IPS-15b (cell line): ENCODE measurements at regions not wholly inside any gene's neighbourhood (a gene's known extent, or its start where the extent isn't known, plus 50 kb on each side); places are given as distances from the start of the nearest gene placed in this dataset.

Experiments
- H3K27me3 ChIP-seq: one replicate; pipeline ENCODE4 v1.6.1; 2013; ENCODE audit warnings: low read length; ENCODE audit not compliant: control insufficient read depth, insufficient read depth
- H3K36me3 ChIP-seq: one replicate; pipeline ENCODE4 v1.6.1; 2013; ENCODE audit warnings: low read length; ENCODE audit not compliant: control insufficient read depth, insufficient read depth
- H3K4me1 ChIP-seq: one replicate; pipeline ENCODE4 v1.6.1; 2013; ENCODE audit warnings: mild to moderate bottlenecking, low read length; ENCODE audit not compliant: control insufficient read depth, insufficient read depth
- H3K4me3 ChIP-seq: one replicate; pipeline ENCODE4 v1.5.1; 2013; ENCODE audit warnings: low read depth, low read length
- H3K9ac ChIP-seq: one replicate; pipeline ENCODE4 v1.6.1; 2013; ENCODE audit warnings: low read depth, mild to moderate bottlenecking, low read length
- H3K9me3 ChIP-seq: one replicate; pipeline ENCODE4 v1.6.1; 2013; ENCODE audit warnings: mild to moderate bottlenecking, low read length; ENCODE audit not compliant: control insufficient read depth, insufficient read depth

DNA sequence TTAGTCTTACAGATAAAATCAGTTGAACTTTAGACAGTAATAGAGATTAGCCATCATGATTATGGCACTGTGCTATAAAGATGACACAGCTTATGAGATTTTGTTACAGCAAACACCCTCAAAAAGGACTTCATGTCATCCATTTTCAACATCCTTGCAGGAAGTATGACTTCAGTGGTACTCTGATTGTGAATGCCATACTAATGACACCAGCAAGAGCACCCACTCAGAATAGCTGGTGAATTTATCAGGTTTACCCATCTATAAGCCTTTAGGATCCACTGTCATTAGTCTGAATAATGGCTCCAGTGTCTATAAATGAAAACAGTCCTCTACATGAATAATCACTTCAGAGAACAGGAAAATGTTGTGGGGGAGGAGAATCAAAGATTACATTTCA, 615.2 kb downstream of the RPS29 start:
- no peaks in the 10 kb centered on the region for H3K36me3 ChIP-seq
- no peak overlapping the region for H3K4me3 ChIP-seq
- no peaks in the 10 kb centered on the region for H3K9me3 ChIP-seq
- no peaks in the 10 kb centered on the region for H3K4me1 ChIP-seq
- H3K9ac ChIP-seq: no peak overlapping the region
- no peaks in the 10 kb centered on the region for H3K27me3 ChIP-seq

DNA sequence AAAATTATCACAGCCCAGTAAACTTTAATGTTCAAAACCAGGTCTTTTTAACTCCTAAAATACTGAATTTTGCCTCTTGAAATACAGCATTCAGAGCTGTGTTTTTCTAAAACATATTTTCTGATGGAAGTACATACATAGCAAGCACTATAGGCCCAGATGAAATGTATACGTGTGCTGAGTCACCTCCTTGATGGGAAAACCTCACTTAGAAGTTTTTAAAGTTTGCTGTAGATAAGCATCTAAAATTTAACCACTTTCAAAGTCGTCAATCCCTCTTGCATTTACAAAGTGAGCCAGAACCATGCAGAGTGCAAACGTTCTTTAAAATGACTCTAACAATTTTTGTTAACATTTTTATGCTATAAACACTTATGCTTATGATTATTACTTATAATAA, 618.8 kb downstream of the RPS29 start:
- no peak overlapping the region for H3K4me3 ChIP-seq
- H3K27me3 ChIP-seq: no peaks in the 10 kb centered on the region
- H3K4me1 ChIP-seq: no peaks in the 10 kb centered on the region
- H3K36me3 ChIP-seq: no peaks in the 10 kb centered on the region
- H3K9me3 ChIP-seq: no peaks in the 10 kb centered on the region
- H3K9ac ChIP-seq: no peak overlapping the region

DNA sequence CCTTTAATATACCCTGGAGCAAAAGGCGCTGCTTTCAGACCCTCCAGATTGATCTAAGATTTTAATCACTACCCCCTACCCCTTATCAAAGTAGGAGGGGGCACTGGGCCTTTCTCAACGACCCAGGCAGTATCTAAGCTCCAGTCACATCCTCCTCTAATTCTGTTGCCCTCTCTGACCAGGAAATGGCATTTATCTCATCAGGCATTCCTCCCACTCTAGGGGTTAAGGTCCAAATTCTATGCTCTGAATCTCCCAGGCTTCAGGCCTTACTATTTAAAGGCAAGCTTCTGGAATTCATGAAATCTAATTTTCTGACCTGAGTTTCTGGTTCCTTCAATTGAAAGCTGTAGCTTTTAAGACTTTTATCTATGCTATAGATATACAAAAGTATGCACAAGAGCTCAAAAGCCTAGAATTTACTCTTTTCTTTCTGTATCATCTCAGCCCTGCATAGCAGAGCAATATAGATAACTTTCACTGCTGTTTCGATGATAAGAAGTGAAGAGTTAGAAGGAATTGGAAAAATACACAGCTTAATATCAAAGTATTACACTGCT, 622.9 kb downstream of the RPS29 start:
- no peak overlapping the region for H3K9ac ChIP-seq
- H3K4me3 ChIP-seq: no peak overlapping the region
- no peaks in the 10 kb centered on the region for H3K4me1 ChIP-seq
- no peaks in the 10 kb centered on the region for H3K27me3 ChIP-seq
- H3K9me3 ChIP-seq: no peaks in the 10 kb centered on the region
- H3K36me3 ChIP-seq: no peaks in the 10 kb centered on the region

DNA sequence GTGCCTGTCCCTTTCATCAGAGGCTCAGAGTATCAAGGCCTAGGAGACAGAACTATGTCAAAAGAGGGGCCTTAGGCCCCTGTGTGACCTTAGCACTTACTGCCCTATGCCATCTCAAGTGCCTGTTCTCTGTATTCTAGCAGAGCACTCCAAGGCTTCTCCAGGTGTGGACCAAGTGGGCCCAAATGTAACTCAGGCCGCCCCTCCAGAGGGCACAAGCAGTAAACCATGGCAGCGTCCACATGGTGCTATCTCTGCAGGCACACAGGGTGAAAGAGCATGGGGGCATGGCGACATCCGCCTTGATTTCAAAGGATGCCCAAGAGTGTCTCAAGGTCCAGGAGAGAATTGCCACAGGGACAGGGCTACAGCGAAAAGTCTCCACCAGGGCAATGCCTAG, 628.7 kb downstream of the RPS29 start:
- Histone ChIP-seq H3K27me3 (no peaks in the 10 kb centered on the region), H3K4me3 (no peak overlapping the region), H3K9ac (no peak overlapping the region), H3K36me3 (no peaks in the 10 kb centered on the region), H3K4me1 (no peaks in the 10 kb centered on the region), H3K9me3 (no peaks in the 10 kb centered on the region)

DNA sequence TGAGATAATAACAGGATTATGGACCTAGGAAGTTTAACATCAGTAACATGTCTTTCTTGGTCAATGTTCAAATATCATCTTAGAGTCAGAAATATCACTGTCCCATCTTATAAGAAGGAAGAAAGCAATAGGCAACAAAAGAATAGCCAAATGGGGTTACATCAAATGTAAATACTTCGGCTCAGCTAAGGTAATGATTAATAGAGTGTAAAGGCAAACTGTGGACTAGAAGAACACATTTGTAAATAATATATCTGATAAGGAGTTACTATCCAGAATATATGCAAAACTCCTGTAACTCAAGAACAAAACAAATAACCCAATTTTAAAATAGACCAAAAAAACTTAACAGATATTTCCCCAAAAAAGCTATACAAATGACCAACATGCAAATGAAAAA, 630.3 kb downstream of the RPS29 start:
- no peaks in the 10 kb centered on the region for H3K4me1 ChIP-seq
- H3K9ac ChIP-seq: no peak overlapping the region
- no peaks in the 10 kb centered on the region for H3K36me3 ChIP-seq
- no peaks in the 10 kb centered on the region for H3K27me3 ChIP-seq
- H3K4me3 ChIP-seq: no peak overlapping the region
- no peaks in the 10 kb centered on the region for H3K9me3 ChIP-seq

DNA sequence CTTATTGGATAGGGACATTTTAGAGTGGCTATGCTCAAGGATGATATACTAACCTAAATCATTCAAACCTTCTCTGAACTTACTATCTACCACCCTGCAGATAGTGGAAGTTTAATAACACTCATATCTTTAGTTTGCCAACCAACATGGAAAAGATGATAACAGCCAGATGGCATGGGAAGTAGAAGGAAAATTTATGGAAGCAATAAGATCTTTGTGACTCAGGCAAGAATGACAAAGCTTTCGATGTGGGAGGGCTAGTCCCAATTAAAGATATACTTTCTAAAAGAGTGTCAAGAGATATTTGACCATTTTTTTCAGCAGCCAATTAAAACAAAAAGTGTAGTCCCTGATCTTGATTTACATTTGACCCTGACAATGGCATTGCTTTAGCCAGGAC, 631.7 kb downstream of the RPS29 start:
- Histone ChIP-seq H3K27me3 (no peaks in the 10 kb centered on the region), H3K4me1 (no peaks in the 10 kb centered on the region), H3K9ac (no peak overlapping the region), H3K36me3 (no peaks in the 10 kb centered on the region), H3K9me3 (no peaks in the 10 kb centered on the region), H3K4me3 (no peak overlapping the region)

DNA sequence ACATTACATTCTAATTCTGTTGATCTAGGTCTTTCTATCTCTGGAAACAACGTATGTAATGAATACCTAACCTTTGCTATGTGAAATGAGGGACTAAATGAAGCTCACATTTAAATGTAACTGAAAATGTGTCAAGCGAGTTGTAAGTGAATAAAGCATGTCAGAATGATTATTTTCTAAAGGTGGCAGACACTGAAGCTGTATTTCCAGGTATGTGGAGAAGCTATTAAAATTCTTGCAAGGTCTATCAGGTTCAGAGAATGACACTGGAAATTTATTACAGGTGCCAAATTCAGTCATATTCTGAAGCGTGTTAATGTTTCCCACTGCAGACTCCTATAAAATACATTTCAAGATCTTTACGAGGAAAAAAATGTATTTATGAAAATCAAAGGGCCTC, 641.4 kb downstream of the RPS29 start:
- Histone ChIP-seq H3K4me1 (no peaks in the 10 kb centered on the region), H3K4me3 (no peak overlapping the region), H3K36me3 (no peaks in the 10 kb centered on the region), H3K9me3 (no peaks in the 10 kb centered on the region), H3K9ac (no peak overlapping the region), H3K27me3 (no peaks in the 10 kb centered on the region)

DNA sequence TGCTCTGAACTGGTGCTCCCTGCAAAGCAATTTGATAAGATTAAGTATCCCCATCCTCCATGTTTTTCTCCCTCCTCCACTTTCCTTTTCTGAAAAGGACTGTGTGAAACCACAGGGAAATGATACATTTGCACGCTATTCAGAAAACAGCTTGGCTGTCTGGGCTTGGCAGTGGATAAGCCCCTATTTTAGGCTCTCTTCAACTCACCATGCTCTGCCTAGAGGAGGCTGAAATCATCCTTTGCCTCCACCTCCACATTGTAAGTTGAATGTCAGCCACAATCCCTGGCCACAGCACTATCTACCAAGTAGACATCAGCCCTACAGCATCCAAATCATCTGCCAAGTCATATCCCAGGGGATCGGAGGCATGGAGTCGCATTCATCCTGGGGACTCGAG, 642.3 kb downstream of the RPS29 start:
- Histone ChIP-seq H3K4me3 (no peak overlapping the region), H3K9me3 (no peaks in the 10 kb centered on the region), H3K9ac (no peak overlapping the region), H3K36me3 (no peaks in the 10 kb centered on the region), H3K27me3 (no peaks in the 10 kb centered on the region), H3K4me1 (no peaks in the 10 kb centered on the region)

DNA sequence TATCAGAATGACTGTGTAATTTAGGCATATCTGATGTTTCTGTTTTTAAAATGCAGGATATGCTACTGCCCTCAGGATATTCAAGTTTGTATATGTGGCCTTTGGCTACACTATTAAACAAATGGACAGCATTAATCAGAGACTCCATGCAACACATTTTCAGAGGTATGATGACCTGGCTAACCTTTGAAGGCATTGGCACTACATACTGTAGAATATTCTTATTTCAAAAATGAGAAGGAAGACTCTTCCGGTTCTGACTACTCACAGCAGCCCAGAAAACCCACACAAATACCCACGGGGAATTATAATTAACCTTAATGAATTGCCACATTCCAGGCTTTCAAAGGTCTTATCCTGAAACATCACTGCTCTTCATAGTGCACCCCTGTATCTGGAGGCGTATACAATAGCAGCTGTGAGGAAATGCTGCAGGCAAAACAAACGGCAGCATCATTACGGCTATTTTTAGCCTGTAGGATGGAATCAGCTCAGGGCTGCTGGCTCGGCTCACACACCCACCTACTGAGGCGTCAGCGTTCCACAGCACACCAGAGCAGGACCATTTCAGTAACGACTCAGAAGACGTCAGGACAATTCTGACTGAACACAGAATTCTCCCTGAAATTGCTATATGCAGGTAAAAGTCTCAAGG, 648.5 kb downstream of the RPS29 start:
- no peak overlapping the region for H3K4me3 ChIP-seq
- H3K9ac ChIP-seq: no peak overlapping the region
- H3K9me3 ChIP-seq: no peaks in the 10 kb centered on the region
- H3K36me3 ChIP-seq: no peaks in the 10 kb centered on the region
- no peaks in the 10 kb centered on the region for H3K4me1 ChIP-seq
- no peaks in the 10 kb centered on the region for H3K27me3 ChIP-seq

DNA sequence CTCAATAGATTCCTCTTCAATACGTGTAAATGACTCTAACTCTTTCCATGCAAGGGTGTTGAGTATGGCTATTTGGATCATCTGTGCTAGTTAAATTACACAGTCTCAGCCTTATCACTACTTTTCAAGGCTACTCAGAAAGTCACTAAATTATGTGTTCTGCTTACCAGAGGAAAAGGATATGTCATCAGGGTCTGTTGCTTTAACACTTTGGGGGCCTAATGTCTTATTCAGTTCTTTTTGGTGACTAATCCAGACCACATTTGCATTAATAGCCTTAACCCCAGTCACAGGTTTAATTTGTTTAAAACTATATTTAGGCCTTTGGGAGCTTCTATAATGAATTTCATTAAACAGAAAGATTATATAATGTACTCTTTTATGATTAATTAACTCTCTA, 649.3 kb downstream of the RPS29 start:
- H3K9ac ChIP-seq: no peak overlapping the region
- H3K4me3 ChIP-seq: no peak overlapping the region
- no peaks in the 10 kb centered on the region for H3K27me3 ChIP-seq
- no peaks in the 10 kb centered on the region for H3K4me1 ChIP-seq
- H3K9me3 ChIP-seq: no peaks in the 10 kb centered on the region
- no peaks in the 10 kb centered on the region for H3K36me3 ChIP-seq

DNA sequence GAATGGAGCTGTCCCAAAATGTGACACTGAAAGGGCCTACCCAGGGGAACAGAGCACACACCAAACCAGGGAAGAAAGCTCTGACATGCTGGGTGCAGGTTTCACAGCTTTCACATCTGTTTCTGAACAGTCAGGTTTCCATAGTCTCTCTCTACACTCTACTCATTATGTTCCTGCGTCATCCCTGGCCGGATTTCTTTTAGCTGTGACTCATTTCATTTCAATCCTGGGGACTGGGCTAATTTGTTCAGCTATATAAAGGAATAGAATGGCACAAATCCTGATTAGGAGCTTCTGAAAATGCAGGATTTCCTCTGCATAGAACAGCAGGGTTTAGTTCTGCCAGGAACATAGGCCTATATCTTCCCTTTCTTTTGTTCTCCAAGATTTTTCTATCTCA, 649.8 kb downstream of the RPS29 start:
- no peaks in the 10 kb centered on the region for H3K27me3 ChIP-seq
- no peaks in the 10 kb centered on the region for H3K36me3 ChIP-seq
- H3K4me3 ChIP-seq: no peak overlapping the region
- H3K4me1 ChIP-seq: no peaks in the 10 kb centered on the region
- H3K9ac ChIP-seq: no peak overlapping the region
- no peaks in the 10 kb centered on the region for H3K9me3 ChIP-seq

DNA sequence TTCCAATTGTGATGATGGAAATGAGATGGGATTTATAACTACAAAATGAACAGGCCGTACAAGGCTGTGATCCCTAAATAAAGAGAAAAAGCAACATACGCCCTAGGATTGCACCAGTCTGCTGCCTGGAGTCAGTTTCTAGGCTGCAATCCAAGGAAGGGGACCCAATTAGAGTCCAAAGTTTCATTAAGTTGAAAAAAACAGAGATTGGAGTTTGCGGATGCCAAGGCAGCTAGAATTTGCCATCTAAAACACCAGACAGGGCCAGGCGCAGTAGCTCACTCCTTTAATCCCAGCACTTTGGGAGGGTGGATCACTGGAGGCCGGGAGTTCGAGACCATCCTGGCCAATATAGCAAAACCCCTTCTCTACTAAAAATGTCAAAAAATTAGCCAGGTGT, 661.0 kb downstream of the RPS29 start:
- Histone ChIP-seq H3K9ac (no peak overlapping the region), H3K27me3 (no peaks in the 10 kb centered on the region), H3K9me3 (no peaks in the 10 kb centered on the region), H3K4me3 (no peak overlapping the region), H3K36me3 (no peaks in the 10 kb centered on the region), H3K4me1 (no peaks in the 10 kb centered on the region)
